ENCODE measurements at regions not wholly inside any gene's neighbourhood (a gene's known extent, or its start where the extent isn't known, plus 50 kb on each side); places are given as distances from the start of the nearest gene placed in this dataset.

GRCh38 chr21:41029571-41029970 lies 138.4 kb upstream of the BACE2 start:
- Histone ChIP-seq H3K27me3 (ENCODE audit: control insufficient read depth, insufficient read depth, low read length) (no peaks in the 10 kb centered on the region), H3K27ac (ENCODE audit: low read depth in 2 of 2, low read length in 2 of 2) (no peak overlapping the region), H3K4me1 (ENCODE audit: control insufficient read depth in 2 of 3, insufficient read depth in 2 of 3, low read depth in 1 of 3, low read length in 3 of 3) (no peaks in the 10 kb centered on the region), H3K4me3 (ENCODE audit: low read length in 3 of 3) (no peak overlapping the region), H3K9me3 (ENCODE audit: control insufficient read depth in 2 of 3, insufficient read depth in 1 of 3, low read length in 3 of 3) (no peaks in the 10 kb centered on the region), H3K36me3 (ENCODE audit: control insufficient read depth in 2 of 3, insufficient read depth in 3 of 3, low read length in 3 of 3) (no peaks in the 10 kb centered on the region), H3K9ac (ENCODE audit: low read length in 3 of 3) (no peak overlapping the region)
- DNase-seq (no peak), FAIRE-seq (no peak)
- intact Hi-C loops (cut with DNase I): no loop called here
- no peak for TF ChIP-seq CTCF (IDR thresholded peaks at IDR 0.05; ENCODE audit: borderline replicate concordance, extremely low read depth, insufficient read depth)

- intact Hi-C loops (cut with DNase I): no loop called here
- no peak for DNase-seq
- Histone ChIP-seq H3K36me3 (ENCODE audit: control insufficient read depth in 2 of 3, insufficient read depth in 3 of 3, low read length in 3 of 3) (no peaks in the 10 kb centered on the region), H3K4me1 (ENCODE audit: control insufficient read depth in 2 of 3, insufficient read depth in 2 of 3, low read depth in 1 of 3, low read length in 3 of 3) (no peaks in the 10 kb centered on the region), H3K4me3 (ENCODE audit: low read length in 3 of 3) (no peak overlapping the region), H3K27ac (ENCODE audit: low read depth in 2 of 2, low read length in 2 of 2) (no peak overlapping the region), H3K9ac (ENCODE audit: low read length in 3 of 3) (no peak overlapping the region), H3K27me3 (ENCODE audit: control insufficient read depth, insufficient read depth, low read length) (no peaks in the 10 kb centered on the region), H3K9me3 (ENCODE audit: control insufficient read depth in 2 of 3, insufficient read depth in 1 of 3, low read length in 3 of 3) (no peaks in the 10 kb centered on the region)
- TF ChIP-seq CTCF (IDR thresholded peaks at IDR 0.05; ENCODE audit: borderline replicate concordance, extremely low read depth, insufficient read depth): no peak
- FAIRE-seq: no peak
These were observed 136.2 kb upstream of the BACE2 start for GRCh38 chr21:41031701-41032220.

- Histone ChIP-seq H3K27ac (ENCODE audit: low read depth in 2 of 2, low read length in 2 of 2) (no peak overlapping the region), H3K4me3 (ENCODE audit: low read length in 3 of 3) (no peak overlapping the region), H3K9ac (ENCODE audit: low read length in 3 of 3) (no peak overlapping the region), H3K4me1 (ENCODE audit: control insufficient read depth in 2 of 3, insufficient read depth in 2 of 3, low read depth in 1 of 3, low read length in 3 of 3) (no peaks in the 10 kb centered on the region), H3K27me3 (ENCODE audit: control insufficient read depth, insufficient read depth, low read length) (no peaks in the 10 kb centered on the region), H3K36me3 (ENCODE audit: control insufficient read depth in 2 of 3, insufficient read depth in 3 of 3, low read length in 3 of 3) (no peaks in the 10 kb centered on the region), H3K9me3 (ENCODE audit: control insufficient read depth in 2 of 3, insufficient read depth in 1 of 3, low read length in 3 of 3) (no peaks in the 10 kb centered on the region)
- intact Hi-C loops (cut with DNase I): no loop called here
- FAIRE-seq: no peak
- DNase-seq: no peak
- no peak for TF ChIP-seq CTCF (IDR thresholded peaks at IDR 0.05; ENCODE audit: borderline replicate concordance, extremely low read depth, insufficient read depth)
These were observed 135.4 kb upstream of the BACE2 start for GRCh38 chr21:41032541-41032940.

- H3K4me3 ChIP-seq (ENCODE audit: low read length in 3 of 3): no peak overlapping the region
- no peak overlapping the region for H3K9ac ChIP-seq (ENCODE audit: low read length in 3 of 3)
- no peaks in the 10 kb centered on the region for H3K9me3 ChIP-seq (ENCODE audit: control insufficient read depth in 2 of 3, insufficient read depth in 1 of 3, low read length in 3 of 3)
- H3K36me3 ChIP-seq (ENCODE audit: control insufficient read depth in 2 of 3, insufficient read depth in 3 of 3, low read length in 3 of 3): no peaks in the 10 kb centered on the region
- H3K27ac ChIP-seq (ENCODE audit: low read depth in 2 of 2, low read length in 2 of 2): no peak overlapping the region
- no peak for DNase-seq
- no peak for FAIRE-seq
- intact Hi-C loops (cut with DNase I): no loop called here
- no peak for TF ChIP-seq CTCF (IDR thresholded peaks at IDR 0.05; ENCODE audit: borderline replicate concordance, extremely low read depth, insufficient read depth)
- H3K27me3 ChIP-seq (ENCODE audit: control insufficient read depth, insufficient read depth, low read length): no peaks in the 10 kb centered on the region
- no peaks in the 10 kb centered on the region for H3K4me1 ChIP-seq (ENCODE audit: control insufficient read depth in 2 of 3, insufficient read depth in 2 of 3, low read depth in 1 of 3, low read length in 3 of 3)
These were observed 130.7 kb upstream of the BACE2 start for GRCh38 chr21:41037212-41037611.
